ENCODE measurements at regions not wholly inside any gene's neighbourhood (a gene's known extent, or its start where the extent isn't known, plus 50 kb on each side); places are given as distances from the start of the nearest gene placed in this dataset.
"Not testable (repeated sequence)": the region's sequence is repeated elsewhere in the genome, so short reads cannot be mapped to it uniquely, and the experiment has no call there.

DNA sequence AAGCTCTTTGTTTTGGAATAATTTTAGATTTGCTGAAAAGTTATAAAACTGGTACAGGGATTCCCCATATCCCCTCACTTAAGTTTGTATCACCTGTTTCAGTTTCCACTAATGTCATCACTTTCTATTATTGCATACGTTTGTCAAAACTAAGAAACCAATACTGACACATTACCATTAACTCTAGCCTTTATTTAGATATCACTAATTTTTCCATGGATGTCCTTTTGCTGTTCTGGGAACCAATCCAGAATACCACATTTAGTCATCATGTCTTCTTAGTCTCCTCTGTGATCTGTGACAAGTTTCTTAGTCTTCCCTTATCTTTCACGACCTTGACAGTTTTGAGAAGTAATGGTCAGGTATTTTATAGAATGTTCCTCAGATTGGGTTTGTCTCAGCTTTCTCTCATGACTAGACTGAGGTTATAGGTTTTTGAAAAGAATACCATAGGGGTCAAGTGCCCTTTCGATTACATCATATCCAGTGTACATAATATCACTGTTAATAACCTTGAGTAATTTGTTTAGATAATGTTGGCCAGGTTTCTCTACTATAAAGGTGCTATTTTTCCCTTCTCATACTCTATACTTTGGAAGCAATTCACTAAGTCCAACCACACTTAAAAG is 51.9 kb upstream of the NMUR2 start:
- no peak for DNase-seq

DNA sequence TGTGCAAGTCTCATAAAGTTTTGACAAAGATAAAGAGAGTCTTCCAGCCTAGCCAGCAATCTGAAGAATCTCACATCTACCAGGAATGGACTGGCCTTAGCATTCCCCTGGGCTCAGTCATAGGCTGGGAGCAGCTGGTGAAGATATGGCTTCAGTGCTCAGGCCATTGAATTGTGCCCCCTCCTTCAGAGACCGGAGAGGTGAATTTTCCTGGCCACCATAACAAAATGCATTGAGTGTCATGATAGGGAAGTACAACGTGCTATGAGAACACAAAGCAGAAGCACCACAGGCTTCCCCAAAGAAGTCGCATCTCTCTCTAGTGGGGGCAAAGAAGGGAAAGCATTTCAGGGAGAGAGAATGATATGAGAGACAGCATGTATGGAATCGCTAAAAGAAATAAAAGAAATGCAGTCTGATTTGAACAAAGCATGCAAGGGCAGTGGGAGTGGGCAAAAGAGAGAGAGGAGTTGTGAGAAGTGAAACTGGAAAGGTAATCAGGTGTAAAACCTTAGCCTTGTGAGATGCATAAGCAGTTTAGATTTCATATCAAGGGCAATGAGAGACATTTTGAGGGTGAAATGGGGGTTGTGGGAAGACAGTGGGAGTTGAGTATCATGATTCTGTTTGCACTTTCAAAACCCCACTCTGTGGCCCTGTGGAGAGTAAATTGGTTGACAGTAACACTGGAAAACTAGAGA is 57.1 kb upstream of the NMUR2 start:
- DNase-seq, result peak; percentile 52 to 71

DNA sequence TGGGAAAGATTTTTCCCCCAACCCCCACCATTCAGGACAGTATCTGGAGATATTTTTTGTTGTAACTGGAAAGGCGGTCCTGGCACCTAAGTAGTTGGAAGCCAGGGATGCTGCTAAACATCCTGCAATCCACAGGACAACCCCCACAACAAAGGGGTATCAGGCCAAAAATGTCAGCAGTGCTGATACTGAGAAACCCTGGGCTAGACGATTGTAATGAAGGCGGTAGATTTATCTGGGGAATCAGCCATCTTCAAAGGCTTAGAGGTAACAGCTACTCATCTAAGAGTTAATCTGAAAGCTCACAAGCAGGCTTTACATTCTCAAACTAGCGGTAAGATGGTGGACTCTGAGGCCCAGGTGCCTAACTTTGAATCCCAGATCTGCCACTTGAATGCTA is 59.0 kb upstream of the NMUR2 start:
- no peak for DNase-seq

DNA sequence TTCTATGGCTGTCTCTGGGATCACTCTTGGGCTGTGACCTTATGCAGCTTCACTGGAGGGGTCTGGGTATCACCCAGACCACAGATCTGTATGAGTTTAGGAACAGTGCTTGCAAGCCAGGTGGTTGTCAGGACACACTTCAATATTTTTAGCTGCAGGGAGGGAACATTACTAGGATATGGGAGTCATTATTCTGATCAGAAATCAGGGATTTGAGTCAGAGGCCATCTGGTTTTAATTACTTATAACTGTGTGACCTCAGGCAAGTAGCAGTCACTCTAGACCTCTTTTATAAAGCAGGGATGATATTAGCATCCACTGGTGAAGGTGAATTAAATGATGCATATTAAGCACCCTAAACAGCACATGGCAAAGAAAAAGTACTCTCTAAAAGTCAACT is 60.1 kb upstream of the NMUR2 start:
- DNase-seq, result no peak

DNA sequence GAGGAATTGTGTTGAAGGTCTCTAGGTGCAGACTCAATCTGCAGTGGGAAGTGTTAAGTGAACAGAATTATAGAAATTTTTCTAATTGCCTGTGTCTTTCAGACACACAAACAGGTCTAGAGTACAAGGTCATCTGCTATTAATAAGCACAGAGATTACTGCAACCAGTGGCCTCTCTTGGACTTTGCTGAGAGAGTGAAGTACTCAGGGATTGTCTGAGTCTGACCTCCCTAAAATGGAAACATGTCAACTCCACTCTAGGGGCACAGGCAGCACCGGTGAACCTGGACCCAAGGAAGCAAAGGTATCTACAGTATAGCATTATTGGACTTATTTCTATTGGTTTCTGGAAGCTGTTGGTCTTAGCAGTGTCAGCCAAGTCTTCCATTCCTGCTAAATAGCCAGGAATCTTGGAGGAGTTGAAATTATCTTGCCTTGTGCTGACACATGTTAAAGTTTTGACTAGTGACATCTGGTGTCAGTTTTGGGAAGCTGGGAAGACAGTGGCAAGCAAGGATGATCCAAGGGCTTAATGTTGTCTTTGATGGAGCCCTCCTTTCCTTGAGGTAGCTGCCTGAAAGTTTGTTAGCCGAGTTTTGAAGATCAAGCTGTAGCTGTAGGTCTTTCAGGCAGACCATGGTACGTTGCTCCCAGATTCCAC is 61.1 kb upstream of the NMUR2 start:
- no peak for DNase-seq

DNA sequence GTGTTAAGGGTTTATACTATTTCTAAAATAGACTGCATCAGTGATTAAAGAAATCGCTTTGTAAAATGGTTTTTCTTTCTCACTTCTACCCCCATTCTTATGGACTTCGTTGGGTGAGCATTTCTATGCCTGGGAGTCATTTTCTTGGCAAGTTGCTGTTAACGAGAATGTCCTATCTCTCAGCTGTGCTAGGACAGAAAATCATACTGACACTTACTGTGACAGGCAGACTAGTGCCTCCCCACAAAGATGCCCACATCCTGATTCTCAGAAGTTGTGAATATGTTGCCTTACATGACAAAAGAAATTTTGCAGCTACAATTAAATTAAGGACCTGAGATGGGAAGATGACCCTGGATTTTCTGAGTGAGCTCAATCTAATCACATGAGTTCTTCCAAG is 65.1 kb upstream of the NMUR2 start:
- no peak for DNase-seq

DNA sequence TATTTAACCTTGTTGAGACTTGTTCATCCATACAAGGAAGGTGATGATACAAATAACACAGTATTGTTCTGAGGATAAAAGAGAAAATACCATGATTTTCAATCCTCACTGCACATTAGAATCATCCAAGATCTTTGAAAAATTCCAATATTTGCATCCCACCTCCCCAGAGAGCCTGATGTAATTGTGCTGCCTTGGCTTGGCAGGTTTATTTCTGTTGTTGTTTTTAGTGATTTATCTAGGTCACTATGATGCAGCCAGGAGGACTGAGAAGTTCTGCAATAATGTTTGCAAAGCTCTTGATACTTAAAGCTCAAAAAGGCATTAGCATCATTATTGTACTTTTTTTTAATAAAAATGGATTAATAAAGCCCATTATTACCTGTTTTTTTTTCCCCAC is 67.0 kb upstream of the NMUR2 start:
- no peak for DNase-seq

DNA sequence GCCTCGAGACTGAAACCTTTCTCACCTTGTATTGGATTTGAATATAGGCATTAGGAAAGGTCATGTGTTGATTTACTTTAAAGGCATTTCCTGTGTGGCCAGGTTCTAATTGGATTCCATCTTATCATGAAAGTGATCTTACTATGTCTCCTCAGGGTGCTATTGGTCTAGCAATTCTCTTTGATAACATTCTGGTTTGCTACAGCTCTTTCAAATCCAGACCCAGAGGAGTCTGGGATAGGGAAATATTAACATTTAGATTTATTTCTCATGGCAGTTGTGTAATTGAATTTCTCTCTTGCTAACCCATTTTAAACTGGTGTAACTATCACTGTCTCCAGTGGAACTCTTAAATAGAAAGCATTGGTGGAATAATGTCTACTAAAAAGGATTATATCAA is 69.9 kb upstream of the NMUR2 start:
- no peak for DNase-seq

DNA sequence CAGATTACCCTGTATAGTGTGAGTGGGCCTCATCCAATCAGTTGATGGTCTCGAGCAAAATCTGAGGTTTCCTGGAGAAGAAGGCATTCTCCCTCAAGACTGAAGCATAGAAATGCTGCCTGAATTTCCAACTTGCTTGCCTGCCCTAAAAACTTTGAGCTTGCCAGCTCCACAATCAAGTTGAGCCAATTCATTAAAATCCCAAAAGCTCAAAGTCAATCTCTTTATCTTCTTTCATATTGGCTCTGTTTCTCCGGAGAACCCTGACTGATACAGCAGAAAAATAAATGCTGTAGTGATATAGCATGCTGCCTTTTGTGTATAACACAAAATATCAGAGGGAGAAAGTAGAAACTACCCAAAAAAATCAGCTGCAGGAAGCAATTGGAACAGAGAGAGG is 72.5 kb upstream of the NMUR2 start:
- DNase-seq, result no peak

DNA sequence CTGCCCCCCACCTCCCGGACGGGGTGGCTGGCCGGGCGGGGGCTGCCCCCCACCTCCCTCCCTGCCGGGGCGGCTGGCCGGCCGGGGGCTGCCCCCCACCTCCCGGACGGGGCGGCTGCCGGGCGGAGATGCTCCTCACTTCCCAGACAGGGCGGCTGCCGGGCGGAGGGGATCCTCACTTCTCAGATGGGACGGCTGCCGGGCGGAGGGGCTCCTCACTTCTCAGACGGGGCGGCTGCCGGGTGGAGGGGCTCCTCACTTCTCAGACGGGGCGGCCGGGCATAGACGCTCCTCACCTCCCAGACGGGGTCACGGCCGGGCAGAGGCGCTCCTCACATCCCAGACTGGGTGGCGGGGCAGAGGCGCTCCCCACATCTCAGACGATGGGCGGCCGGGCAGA is 74.8 kb upstream of the NMUR2 start:
- not testable (repeated sequence) for DNase-seq

DNA sequence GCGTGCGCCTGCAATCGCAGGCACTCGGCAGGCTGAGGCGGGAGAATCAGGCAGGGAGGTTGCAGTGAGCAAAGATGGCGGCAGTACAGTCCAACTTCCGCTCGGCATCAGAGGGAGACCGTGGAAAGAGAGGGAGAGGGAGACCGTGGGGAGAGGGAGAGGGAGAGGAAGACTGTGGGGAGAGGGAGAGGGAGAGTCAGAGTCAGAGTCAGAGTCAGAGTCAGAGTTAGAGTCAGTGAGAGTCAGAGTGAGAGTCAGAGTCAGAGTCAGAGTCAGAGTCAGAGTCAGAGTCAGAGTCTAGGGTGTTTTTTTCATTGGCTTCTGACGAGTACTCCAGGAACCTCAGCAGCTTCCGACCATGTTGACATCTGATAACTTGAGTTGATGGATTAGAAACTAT is 75.6 kb upstream of the NMUR2 start:
- not testable (repeated sequence) for DNase-seq

DNA sequence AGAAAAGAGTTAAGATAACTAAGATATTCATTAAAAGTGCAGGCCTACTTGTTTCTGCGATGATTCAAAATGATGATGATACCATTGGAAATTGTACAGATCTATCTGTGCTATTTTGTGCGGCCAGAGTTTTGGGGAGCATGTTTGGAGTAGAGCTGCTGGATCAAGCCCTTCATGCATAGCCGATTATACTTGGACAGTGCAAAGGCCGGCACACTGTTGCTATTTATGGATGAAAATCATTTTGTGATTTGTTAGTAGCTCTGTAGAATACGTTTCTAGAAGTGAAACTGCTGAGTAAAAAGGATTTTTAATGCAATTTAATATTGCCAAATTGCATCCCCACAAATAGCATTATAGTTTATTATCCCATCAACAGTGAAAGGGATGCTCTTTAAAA is 82.1 kb upstream of the NMUR2 start:
- no peak for DNase-seq

DNA sequence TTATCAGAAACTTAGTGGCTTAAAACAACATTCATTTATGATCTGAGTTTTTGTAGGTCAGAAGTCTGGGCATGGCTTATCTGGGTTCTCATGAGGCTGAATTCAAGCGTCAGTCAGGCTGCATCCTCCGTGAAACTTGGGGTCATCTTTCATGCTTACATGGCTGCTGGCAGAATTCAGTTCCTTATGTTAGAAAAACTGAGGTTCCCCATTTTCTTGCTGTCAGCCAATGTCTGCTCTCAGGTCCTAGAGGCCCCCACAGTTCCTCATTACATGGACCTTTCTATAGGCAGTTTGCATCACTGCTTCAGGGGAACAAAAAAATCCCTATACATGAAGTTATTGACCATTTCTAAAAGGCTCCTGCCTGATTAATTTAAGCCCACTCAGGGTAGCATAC is 83.8 kb upstream of the NMUR2 start:
- no peak for DNase-seq

DNA sequence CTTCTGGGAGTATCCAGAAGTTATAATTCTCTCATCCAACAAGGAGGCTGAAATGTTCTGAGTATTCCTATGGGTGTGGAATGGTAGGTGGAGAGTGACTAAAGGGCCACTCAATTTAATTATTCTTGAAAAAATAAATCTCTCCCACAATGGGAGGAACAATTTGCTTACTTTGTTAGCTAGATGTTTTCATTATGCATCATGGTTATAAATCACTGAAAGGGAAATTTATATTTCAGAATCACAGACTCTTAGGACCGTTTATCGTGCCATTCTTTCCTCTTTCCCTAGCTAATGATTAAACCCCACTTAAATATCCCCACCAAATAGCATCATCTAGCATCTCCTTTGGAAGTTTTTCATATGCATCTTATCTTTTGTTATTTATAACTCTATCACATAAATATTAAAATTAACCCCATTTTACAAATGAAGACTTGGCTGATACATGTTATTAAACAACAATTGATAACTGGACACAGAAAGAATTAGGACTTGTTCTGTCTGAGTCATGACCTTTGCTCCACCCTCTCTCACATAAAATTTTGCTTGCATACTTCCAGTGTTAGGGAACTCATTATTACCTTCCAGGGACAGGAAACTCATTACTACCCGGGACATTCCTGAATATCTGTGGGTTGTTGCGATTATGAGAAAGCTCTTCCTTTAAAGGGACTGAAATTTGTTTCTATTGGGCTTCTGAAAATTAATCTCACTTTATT is 94.9 kb upstream of the NMUR2 start:
- DNase-seq, result no peak

DNA sequence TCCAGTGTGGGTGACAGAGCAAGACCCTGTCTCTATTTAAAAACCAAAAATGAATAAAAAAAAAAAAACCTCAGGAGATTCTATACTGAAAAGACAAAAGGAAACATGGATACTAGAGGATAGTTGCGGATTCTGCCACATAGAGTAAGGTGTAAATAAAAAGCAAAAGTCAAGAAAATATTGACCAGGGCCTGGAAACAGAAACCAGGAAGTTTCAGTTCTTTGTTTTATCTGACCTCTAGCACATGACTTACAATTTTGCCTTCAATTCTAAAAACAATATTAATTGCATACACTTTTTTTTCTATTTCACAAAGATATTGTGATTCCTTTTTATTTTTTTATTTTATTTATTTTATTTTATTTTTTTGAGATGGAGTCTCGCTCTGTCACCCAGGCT is 96.2 kb upstream of the NMUR2 start:
- no peak for DNase-seq

DNA sequence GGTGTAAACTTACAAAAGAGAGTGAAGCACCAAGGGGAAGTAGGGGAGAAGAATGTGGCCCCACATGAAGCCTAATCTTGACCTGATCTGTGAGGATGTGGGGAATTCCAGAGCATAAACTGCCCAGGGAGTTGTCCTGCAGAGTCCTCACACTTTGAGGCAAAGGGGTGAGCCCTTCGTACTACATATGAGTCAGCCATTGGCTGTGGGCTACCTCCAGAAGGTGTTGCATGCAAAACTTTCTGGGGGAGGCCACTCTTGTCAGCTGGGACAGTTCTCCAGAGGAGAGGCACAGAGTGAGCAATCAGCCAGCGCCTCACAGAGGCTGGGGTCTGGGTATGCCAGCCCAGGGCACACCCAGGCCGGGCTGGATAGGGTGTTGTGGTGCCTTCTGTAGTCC is 98.1 kb upstream of the NMUR2 start:
- no peak for DNase-seq

DNA sequence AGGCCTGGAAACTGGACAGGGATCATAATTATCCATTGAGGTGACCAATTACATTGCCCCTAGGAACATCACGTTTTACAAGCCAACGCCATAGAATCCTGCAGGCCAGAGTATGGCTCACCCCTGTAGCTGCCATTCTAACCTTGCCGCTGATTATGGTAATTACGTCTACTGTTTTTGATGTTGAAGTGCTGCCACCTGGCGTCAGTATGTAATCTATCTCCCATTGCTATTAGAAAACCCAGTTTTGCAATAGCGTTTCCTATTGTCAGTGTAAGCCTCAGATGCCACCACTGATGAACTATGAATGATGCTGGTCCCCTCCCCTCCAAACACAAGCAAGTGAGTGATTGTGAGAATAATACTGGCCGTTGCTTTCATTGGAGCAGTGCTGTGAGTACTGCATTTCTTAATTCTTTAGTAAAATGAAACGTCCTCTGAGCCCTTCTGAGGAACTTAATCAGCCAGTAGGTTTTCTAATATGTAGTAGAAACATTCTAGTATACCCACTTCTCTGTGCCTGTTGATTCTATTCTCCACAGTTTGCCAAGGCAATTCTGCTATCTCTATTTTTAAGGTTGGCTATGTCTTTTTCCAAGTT is 100.5 kb upstream of the NMUR2 start:
- DNase-seq, result peak; percentile 69 to 71

DNA sequence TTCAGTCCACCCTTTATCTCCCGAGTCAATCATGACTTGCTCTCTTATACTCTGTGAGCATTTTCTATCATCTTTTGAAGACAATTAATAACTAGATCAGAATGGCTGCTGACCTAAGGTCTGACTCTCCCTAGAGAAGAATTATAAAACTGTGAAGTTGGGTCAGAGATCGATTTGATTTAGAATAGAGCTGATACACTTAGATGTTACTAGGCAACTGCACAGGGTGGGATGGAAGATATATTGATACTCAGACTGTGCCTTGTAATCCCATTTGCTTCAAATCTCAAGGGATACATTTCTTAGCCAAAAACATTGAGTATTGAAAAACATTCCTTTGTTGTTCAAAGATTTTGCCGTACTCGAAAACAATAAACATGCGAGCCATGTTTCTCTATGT is 106.0 kb upstream of the NMUR2 start:
- no peak for DNase-seq

DNA sequence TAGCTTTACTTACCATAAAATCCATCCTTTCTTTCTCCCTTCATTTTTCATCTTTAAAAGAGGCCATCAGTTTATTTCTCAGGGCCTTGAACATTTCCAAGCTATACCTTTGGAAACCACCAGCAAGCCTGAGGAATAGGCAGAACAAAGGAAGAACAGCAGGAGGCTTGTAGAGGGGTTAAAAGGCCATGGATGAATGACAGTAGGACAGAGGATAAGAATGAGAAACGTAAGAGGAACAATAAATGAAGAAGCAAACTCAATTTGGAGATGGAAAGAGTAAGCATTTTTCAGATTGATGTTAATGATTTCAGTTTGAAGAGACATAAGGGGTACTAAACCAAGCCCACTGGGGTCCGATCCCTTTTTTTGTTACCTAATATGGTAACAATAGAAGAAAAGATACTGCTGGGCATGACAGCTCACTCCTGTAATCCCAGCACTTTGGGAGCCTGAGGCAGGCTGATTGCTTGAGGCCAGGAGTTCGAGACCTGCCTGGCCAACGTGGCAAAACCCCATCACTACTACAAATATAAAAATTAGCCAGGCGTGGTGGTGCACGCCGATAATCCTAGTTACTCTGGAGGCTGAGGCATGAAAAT is 106.6 kb upstream of the NMUR2 start:
- DNase-seq, result no peak

DNA sequence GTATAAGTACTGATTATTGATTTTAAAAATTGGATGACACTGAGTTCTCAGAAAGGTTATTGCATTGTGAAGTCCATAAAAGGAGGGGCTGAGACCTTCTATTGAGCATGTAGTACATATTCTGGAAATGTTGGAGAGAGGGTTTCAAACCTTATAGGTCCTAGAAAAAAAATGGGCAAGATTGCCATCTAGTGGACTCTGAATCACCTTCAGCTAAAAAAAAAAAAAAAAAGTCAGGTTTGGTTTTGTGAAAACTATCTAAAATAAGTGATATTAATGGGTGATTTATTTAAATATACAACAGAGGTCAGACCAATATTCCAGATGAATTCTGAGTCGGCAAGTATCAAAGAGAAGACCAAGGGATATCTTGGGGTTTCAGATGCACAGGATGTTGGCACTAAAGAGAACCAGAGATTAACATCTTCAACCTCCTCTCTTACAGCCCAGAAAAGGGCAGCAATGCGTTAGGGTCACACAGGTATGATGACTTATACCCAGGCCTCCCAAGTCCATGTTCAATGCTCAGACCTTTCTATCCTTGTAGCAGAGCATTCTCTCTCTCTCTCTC is 109.8 kb upstream of the NMUR2 start:
- DNase-seq, result peak; percentile 32 to 45

DNA sequence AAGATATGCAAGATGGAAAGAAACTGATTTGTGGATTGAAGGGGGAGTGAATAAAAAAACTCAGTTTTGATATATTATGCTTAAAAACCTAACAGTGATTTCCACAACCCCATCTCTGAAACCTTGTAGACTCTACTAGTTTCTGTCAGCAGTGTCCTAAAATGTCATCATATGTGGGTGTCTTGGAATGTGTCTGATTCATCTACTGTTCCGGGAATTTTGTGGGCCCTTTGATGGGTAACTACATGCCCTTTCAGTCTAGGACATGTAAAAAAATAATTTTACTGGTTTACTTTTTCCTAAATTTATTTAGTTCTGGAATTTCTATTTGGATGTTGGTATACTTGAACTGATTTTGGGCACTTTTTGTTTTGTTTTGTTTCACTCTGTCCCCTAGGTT is 118.9 kb upstream of the NMUR2 start:
- DNase-seq, result no peak

DNA sequence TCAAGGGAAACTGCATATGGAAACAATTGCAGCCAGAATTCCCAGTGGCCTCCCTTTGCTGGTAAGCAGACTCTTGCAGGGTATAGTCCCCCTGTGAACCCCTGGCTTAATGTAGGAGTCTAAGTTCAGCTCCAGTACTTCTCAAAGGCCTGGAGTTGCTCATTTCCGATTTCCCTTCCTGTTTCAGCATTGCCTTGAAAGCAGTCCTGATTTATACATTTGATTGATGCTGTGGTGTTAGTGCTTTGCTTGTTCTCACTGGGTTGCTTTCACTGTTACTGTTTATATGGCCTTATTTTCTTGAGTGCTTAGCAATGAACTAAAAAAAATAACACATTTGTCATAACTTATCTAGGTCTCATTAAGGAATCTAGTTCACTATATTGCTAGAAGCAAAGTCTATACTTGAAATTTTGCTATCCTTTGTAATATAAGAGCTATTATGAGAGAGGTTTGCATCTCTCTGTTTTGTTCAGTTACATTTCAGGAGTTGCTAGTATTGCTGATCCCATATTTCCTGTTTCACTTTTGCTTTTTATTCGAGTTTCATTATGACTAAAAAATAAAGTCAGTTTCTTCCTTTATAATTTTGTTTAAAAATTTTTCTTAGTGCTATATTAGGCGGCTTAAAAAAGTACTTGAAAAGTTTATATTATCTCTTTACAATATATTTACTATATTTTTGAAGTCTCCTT is 122.4 kb upstream of the NMUR2 start:
- no peak for DNase-seq

Measured in SHP77 (cell line).